CD14-positive monocyte (primary cell): ENCODE measurements at regions not wholly inside any gene's neighbourhood (a gene's known extent, or its start where the extent isn't known, plus 50 kb on each side); places are given as distances from the start of the nearest gene placed in this dataset.

Source experiments
- DNase-seq, 3 donors: peaks; one replicate each; pipeline ENCODE4 v3.0.0-alpha.2; 2011 to 2022
- H2AFZ ChIP-seq: 2 replicates; pipeline ENCODE4 v1.6.0; 2012; ENCODE audit warnings: mild to moderate bottlenecking, low read depth, low read length, inconsistent platforms; ENCODE audit not compliant: insufficient read depth, poor library complexity, severe bottlenecking
- H3K27ac ChIP-seq, 2 donors: 1 replicate in 1 of 2; 2 replicates in 1 of 2; pipeline ENCODE4 v1.5.1; 2012 to 2013; ENCODE audit warnings: low read length in 2 of 2, control low read depth in 1 of 2, inconsistent platforms in 1 of 2, low read depth in 1 of 2, mild to moderate bottlenecking in 1 of 2
- H3K27me3 ChIP-seq, 2 donors: one replicate each; pipeline versions ENCODE4 v1.6.0 to v1.6.1; 2011 to 2013; ENCODE audit warnings: low read length in 2 of 2; ENCODE audit not compliant: control insufficient read depth in 2 of 2, insufficient read depth in 2 of 2
- H3K36me3 ChIP-seq, 2 donors: replicated peaks in 1 of 2; 1 replicate in 1 of 2; 2 replicates in 1 of 2; pipeline versions ENCODE4 v1.5.1 to v1.6.1; 2012 to 2013; ENCODE audit warnings: low read length in 2 of 2, control low read depth in 1 of 2, inconsistent platforms in 1 of 2, mild to moderate bottlenecking in 1 of 2; ENCODE audit not compliant: insufficient read depth in 2 of 2, control insufficient read depth in 1 of 2
- H3K4me1 ChIP-seq, 2 donors: 1 replicate in 1 of 2; 2 replicates in 1 of 2; pipeline versions ENCODE4 v1.5.1 to v1.6.1; 2012 to 2013; ENCODE audit warnings: low read length in 2 of 2, control low read depth in 1 of 2, inconsistent platforms in 1 of 2, mild to moderate bottlenecking in 1 of 2, moderate library complexity in 1 of 2; ENCODE audit not compliant: insufficient read depth in 2 of 2, control insufficient read depth in 1 of 2
- H3K4me2 ChIP-seq: replicated peaks from 2 replicates; pipeline ENCODE3; 2012; ENCODE audit warnings: low read length, moderate library complexity, mild to moderate bottlenecking; ENCODE audit not compliant: poor library complexity, severe bottlenecking; ENCODE audit errors: extremely low read depth
- H3K4me3 ChIP-seq, 3 experiments: fragments of 200-600 bp in 1 of 3; sonication (generic) in 1 of 3; replicated peaks in 1 of 3; 1 replicate in 2 of 3; 2 replicates in 1 of 3; pipeline ENCODE4 v1.5.1; 2011 to 2013; ENCODE audit warnings: low read length in 3 of 3, mild to moderate bottlenecking in 3 of 3, control low read depth in 2 of 3, low read depth in 2 of 3, inconsistent platforms in 1 of 3, moderate library complexity in 1 of 3
- H3K79me2 ChIP-seq: 2 replicates; pipeline ENCODE4 v1.6.0; 2012; ENCODE audit warnings: mild to moderate bottlenecking, control low read depth, inconsistent platforms, low read length, moderate library complexity; ENCODE audit not compliant: insufficient read depth
- H3K9ac ChIP-seq: 2 replicates; pipeline ENCODE4 v1.6.0; 2017; ENCODE audit warnings: low read length, mild to moderate bottlenecking; ENCODE audit not compliant: insufficient read depth, poor library complexity, severe bottlenecking
- H3K9me3 ChIP-seq, 2 donors: replicated peaks in 1 of 2; 1 replicate in 1 of 2; 2 replicates in 1 of 2; pipeline versions ENCODE4 v1.5.1 to v1.6.1; 2012 to 2013; ENCODE audit warnings: low read length in 2 of 2, control low read depth in 1 of 2; ENCODE audit not compliant: control insufficient read depth in 1 of 2, insufficient read depth in 1 of 2
- H4K20me1 ChIP-seq: 2 replicates; pipeline ENCODE4 v1.6.0; 2012; ENCODE audit warnings: mild to moderate bottlenecking, low read length, control low read depth, moderate library complexity; ENCODE audit not compliant: insufficient read depth
- H3K27ac Mint-ChIP-seq, 7 donors: one replicate each; pipeline ENCODE4 v1.8.0; 2020; ENCODE audit warnings: mild to moderate bottlenecking in 7 of 7, mixed read lengths in 7 of 7, moderate library complexity in 6 of 7, inconsistent platforms in 2 of 7
- H3K27me3 Mint-ChIP-seq, 3 donors: one replicate each; pipeline ENCODE4 v1.8.0; 2021 to 2022; ENCODE audit warnings: low read depth in 3 of 3, mild to moderate bottlenecking in 3 of 3, mixed read lengths in 3 of 3, moderate library complexity in 3 of 3, inconsistent platforms in 1 of 3
- H3K36me3 Mint-ChIP-seq, 2 donors: one replicate each; pipeline ENCODE4 v1.8.0; 2020; ENCODE audit warnings: mixed read lengths in 2 of 2, inconsistent platforms in 1 of 2, mild to moderate bottlenecking in 1 of 2
- H3K4me1 Mint-ChIP-seq: one replicate; pipeline ENCODE4 v1.8.0; 2020; ENCODE audit warnings: mild to moderate bottlenecking, mixed read lengths
- H3K4me3 Mint-ChIP-seq, 2 donors: one replicate each; pipeline ENCODE4 v1.8.0; 2020; ENCODE audit warnings: mild to moderate bottlenecking in 2 of 2, mixed read lengths in 2 of 2, moderate library complexity in 1 of 2
- H3K9me3 Mint-ChIP-seq, 7 donors: one replicate each; pipeline ENCODE4 v1.8.0; 2020 to 2022; ENCODE audit warnings: mixed read lengths in 7 of 7, mild to moderate bottlenecking in 6 of 7, moderate library complexity in 6 of 7, inconsistent platforms in 2 of 7
- WGBS: methylation state at CpG from one replicate; pipeline ENCODE4 v1.1.5; 2013; ENCODE audit warnings: missing lambda C conversion rate; ENCODE audit not compliant: insufficient coverage; 5-methylcytosine and 5-hydroxymethylcytosine counted together
- intact Hi-C, 2 donors: fragments of 100-400 bp; cut with micrococcal nuclease; formaldehyde crosslinking; loops; one replicate each; pipeline versions ENCODE4 v1.15.0 to v1.15.1; 2023
- TF ChIP-seq, protein P1 (sequence below): fragments of 200-600 bp; IDR thresholded peaks from one replicate; pipeline ENCODE4 v1.8.0; 2022; ENCODE audit warnings: antibody characterized with exemption, mild to moderate bottlenecking

DNA sequence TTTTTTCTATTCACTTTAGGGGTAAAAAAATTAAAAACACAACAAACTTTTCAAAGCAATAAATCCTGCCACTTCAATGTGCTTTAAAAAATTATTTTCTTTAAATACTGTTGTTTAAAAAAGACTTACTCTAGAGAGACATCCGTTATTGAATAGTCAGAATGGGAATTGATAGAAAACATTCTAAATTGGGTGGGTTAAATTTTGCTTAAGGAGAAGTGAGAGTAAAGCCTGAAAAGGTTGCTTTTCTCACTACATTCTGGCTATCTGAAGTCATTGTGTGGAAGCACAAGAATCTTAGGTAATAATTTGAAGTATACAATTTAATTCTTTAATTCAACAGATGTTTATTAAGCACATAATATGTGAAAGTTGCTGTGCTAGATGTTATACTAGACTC lies 509.3 kb downstream of the NR2F1-AS1 start:
- no peak overlapping the region for H3K4me3 Mint-ChIP-seq
- Histone ChIP-seq H3K27ac (no peak overlapping the region), H3K4me3 (no peak overlapping the region), H3K4me1 (no peaks in the 10 kb centered on the region), H3K79me2 (no peaks in the 10 kb centered on the region), H3K9ac (no peak overlapping the region), H3K9me3 (no peaks in the 10 kb centered on the region), H3K4me2 (no peak overlapping the region), H3K27me3 (no peaks in the 10 kb centered on the region), H3K36me3 (no peaks in the 10 kb centered on the region), H2AFZ (no peak overlapping the region), H4K20me1 (no peaks in the 10 kb centered on the region)
- intact Hi-C loops, result no loop called here
- H3K27me3 Mint-ChIP-seq, result no peaks in the 10 kb centered on the region
- peaks cover 0 to 4% (median 0%) of the 10 kb centered on the region in 7 donors for H3K9me3 Mint-ChIP-seq
- H3K4me1 Mint-ChIP-seq, result no peaks in the 10 kb centered on the region
- no peak overlapping the region for H3K27ac Mint-ChIP-seq
- no CpG with 5 or more reads among the region's 1 CpG for WGBS
- TF ChIP-seq, protein P1, sequence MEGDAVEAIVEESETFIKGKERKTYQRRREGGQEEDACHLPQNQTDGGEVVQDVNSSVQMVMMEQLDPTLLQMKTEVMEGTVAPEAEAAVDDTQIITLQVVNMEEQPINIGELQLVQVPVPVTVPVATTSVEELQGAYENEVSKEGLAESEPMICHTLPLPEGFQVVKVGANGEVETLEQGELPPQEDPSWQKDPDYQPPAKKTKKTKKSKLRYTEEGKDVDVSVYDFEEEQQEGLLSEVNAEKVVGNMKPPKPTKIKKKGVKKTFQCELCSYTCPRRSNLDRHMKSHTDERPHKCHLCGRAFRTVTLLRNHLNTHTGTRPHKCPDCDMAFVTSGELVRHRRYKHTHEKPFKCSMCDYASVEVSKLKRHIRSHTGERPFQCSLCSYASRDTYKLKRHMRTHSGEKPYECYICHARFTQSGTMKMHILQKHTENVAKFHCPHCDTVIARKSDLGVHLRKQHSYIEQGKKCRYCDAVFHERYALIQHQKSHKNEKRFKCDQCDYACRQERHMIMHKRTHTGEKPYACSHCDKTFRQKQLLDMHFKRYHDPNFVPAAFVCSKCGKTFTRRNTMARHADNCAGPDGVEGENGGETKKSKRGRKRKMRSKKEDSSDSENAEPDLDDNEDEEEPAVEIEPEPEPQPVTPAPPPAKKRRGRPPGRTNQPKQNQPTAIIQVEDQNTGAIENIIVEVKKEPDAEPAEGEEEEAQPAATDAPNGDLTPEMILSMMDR, result no peak
- no peak for DNase-seq
- H3K36me3 Mint-ChIP-seq, result no peaks in the 10 kb centered on the region

DNA sequence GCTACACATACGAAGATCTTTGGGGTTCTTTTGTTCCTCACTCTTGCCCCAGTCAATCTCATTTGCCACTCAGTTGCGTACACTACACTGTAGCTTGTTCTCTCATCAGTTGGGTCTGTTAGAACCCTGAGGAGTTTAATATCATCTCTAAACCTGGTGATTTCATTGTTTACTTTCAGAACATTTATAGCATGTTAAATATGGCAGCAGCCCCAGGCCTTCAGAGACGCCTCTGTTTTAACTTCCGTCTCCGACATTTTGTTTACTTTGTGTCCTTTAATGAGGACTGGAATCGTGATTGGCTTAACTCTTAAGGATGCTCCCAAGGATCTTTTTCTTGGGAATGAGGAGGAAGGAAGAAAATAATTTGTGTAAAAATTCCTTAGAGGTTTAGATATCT lies 510.1 kb downstream of the NR2F1-AS1 start:
- Histone ChIP-seq H3K4me3 (no peak overlapping the region), H2AFZ (no peak overlapping the region), H3K36me3 (no peaks in the 10 kb centered on the region), H3K27me3 (no peaks in the 10 kb centered on the region), H3K4me2 (no peak overlapping the region), H3K79me2 (no peaks in the 10 kb centered on the region), H3K9me3 (no peaks in the 10 kb centered on the region), H3K27ac (no peak overlapping the region), H3K4me1 (no peaks in the 10 kb centered on the region), H3K9ac (no peak overlapping the region), H4K20me1 (no peaks in the 10 kb centered on the region)
- TF ChIP-seq, protein P1, result no peak
- DNase-seq, result no peak
- 67% methylated on average over 1 of the region's 6 CpGs for WGBS
- no peak overlapping the region for H3K27ac Mint-ChIP-seq
- H3K4me1 Mint-ChIP-seq, result no peaks in the 10 kb centered on the region
- peaks cover 0 to 4% (median 0%) of the 10 kb centered on the region in 7 donors for H3K9me3 Mint-ChIP-seq
- no peaks in the 10 kb centered on the region for H3K27me3 Mint-ChIP-seq
- H3K4me3 Mint-ChIP-seq, result no peak overlapping the region
- intact Hi-C loops, result no loop called here
- H3K36me3 Mint-ChIP-seq, result no peaks in the 10 kb centered on the region
